ENCODE measurements at regions not wholly inside any gene's neighbourhood (a gene's known extent, or its start where the extent isn't known, plus 50 kb on each side); places are given as distances from the start of the nearest gene placed in this dataset.

DNA sequence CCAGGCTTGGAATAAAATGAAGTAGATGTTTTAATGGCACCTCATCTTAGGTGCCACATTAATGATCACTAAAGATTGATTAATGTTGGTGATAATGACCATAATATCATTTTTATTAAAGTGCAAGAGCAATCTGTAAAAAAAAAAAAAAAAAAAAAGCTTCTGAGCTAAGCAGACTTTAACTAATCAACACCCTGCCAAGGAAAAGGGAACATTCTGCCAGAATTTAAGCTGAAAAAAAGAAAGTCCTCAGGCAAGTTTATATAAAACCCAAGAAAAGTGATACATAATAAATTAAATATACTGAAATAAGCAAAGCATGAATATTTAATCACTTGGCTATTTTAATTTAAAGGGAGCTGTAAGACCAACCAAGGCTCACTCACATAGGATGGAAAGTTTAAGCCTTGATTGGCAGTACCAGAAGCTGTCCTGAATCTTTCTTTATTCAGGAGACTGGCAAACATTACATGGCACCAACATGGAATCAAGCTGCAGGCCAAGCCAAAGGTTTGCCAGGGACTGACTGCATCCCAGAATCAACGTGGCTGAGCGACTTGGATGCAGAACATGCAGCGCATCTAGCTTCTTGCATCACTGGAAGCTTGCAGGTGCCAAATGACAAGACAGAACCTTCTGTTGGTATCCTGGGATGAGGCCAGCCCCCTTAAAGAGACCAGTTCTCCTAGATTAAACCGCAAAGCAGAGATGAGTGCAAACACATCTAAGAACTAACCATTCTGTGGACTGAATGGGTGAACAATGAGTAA, 413.6 kb downstream of the ENC1 start:
- H2AFZ ChIP-seq (ENCODE audit: control insufficient read depth, low read depth, low read length) = no peak overlapping the region
- TF ChIP-seq, protein P1, sequence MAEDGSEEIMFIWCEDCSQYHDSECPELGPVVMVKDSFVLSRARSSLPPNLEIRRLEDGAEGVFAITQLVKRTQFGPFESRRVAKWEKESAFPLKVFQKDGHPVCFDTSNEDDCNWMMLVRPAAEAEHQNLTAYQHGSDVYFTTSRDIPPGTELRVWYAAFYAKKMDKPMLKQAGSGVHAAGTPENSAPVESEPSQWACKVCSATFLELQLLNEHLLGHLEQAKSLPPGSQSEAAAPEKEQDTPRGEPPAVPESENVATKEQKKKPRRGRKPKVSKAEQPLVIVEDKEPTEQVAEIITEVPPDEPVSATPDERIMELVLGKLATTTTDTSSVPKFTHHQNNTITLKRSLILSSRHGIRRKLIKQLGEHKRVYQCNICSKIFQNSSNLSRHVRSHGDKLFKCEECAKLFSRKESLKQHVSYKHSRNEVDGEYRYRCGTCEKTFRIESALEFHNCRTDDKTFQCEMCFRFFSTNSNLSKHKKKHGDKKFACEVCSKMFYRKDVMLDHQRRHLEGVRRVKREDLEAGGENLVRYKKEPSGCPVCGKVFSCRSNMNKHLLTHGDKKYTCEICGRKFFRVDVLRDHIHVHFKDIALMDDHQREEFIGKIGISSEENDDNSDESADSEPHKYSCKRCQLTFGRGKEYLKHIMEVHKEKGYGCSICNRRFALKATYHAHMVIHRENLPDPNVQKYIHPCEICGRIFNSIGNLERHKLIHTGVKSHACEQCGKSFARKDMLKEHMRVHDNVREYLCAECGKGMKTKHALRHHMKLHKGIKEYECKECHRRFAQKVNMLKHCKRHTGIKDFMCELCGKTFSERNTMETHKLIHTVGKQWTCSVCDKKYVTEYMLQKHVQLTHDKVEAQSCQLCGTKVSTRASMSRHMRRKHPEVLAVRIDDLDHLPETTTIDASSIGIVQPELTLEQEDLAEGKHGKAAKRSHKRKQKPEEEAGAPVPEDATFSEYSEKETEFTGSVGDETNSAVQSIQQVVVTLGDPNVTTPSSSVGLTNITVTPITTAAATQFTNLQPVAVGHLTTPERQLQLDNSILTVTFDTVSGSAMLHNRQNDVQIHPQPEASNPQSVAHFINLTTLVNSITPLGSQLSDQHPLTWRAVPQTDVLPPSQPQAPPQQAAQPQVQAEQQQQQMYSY (CRISPR knock-in tag; IDR thresholded peaks at IDR 0.05) = no peak
- TF ChIP-seq, protein P2, sequence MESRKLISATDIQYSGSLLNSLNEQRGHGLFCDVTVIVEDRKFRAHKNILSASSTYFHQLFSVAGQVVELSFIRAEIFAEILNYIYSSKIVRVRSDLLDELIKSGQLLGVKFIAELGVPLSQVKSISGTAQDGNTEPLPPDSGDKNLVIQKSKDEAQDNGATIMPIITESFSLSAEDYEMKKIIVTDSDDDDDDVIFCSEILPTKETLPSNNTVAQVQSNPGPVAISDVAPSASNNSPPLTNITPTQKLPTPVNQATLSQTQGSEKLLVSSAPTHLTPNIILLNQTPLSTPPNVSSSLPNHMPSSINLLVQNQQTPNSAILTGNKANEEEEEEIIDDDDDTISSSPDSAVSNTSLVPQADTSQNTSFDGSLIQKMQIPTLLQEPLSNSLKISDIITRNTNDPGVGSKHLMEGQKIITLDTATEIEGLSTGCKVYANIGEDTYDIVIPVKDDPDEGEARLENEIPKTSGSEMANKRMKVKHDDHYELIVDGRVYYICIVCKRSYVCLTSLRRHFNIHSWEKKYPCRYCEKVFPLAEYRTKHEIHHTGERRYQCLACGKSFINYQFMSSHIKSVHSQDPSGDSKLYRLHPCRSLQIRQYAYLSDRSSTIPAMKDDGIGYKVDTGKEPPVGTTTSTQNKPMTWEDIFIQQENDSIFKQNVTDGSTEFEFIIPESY (IDR thresholded peaks at IDR 0.05) = no peak
- in situ Hi-C loops (cut with MboI) (no loop called here), intact Hi-C loops (cut with micrococcal nuclease; ENCODE audit: unreplicated experiment) (no loop called here)
- SMC1A ChIA-PET (ENCODE audit: uncharacterized antibody, unreplicated experiment) = interaction anchor here (1.1 to 2.2 kb wide), 4 partner anchors 15 to 201 kb away, joined by 3 to 11 read pairs (median 5); no protein-coding TSS in a partner anchor
- H3K4me1 ChIP-seq (ENCODE audit: control insufficient read depth, insufficient read depth, low read length) = no peaks in the 10 kb centered on the region
- H3K36me3 ChIP-seq (ENCODE audit: control insufficient read depth in 2 of 2, insufficient read depth in 2 of 2, low read length in 1 of 2) = no peaks in the 10 kb centered on the region
- H3K4me3 ChIP-seq = no peak overlapping the region
- no peak overlapping the region for H3K27ac ChIP-seq (ENCODE audit: control insufficient read depth, insufficient read depth)
- CTCF ChIA-PET = interaction anchor here (1.0 kb wide), 2 partner anchors 12 to 414 kb away, joined by 3 read pairs; partner anchors contain the start of gene ENC1
- no TSS peak for BruUV-seq (replicated peaks)
- POLR2A ChIA-PET = interaction anchor here (0.6 to 1.0 kb wide), 2 partner anchors 45 to 360 kb away, joined by 3 read pairs; no protein-coding TSS in a partner anchor
- H4K20me1 ChIP-seq (ENCODE audit: control insufficient read depth, insufficient read depth) = no peaks in the 10 kb centered on the region
- no peaks in the 10 kb centered on the region for H3K79me2 ChIP-seq (ENCODE audit: control insufficient read depth, insufficient read depth, low read length)
- no peak overlapping the region for H3K9ac ChIP-seq (ENCODE audit: control insufficient read depth, insufficient read depth, low read length)
- WGBS (ENCODE audit: insufficient coverage, insufficient replicate concordance, low lambda C conversion rate, missing lambda C conversion rate) = 21% methylated on average over 4 of the region's 4 CpGs
- no peak overlapping the region for H3K4me2 ChIP-seq (ENCODE audit: control insufficient read depth, insufficient read depth)
- RAD21 ChIA-PET (ENCODE audit: unreplicated experiment) = interaction anchor here (0.7 kb wide), 1 partner anchor 156 kb away, joined by 3 read pairs; no protein-coding TSS in a partner anchor
- H3K27me3 ChIP-seq (replicated peaks in 1 of 2; ENCODE audit: control insufficient read depth in 2 of 2, insufficient read depth in 2 of 2, low read length in 1 of 2) = no peaks in the 10 kb centered on the region; a peak in 1 of 4 replicates
- no peak for ATAC-seq
- no peak for FAIRE-seq
- DNase-seq (ENCODE audit: low read depth, low spot score) = no peak
- no peaks in the 10 kb centered on the region; the same call in 2 of the 3 replicates for H3K9me3 ChIP-seq (replicated peaks; ENCODE audit: control insufficient read depth, insufficient read depth, low read length)
